ENCODE measurements at regions not wholly inside any gene's neighbourhood (a gene's known extent, or its start where the extent isn't known, plus 50 kb on each side); places are given as distances from the start of the nearest gene placed in this dataset.
A peak's percentile ranks its signal among the peaks of the same experiment; 100 is the strongest.
"Not testable (repeated sequence)": the region's sequence is repeated elsewhere in the genome, so short reads cannot be mapped to it uniquely, and the experiment has no call there.

GRCh38 chr5:17129093-17129849, 88.2 kb upstream of the BASP1 start:
- DNase-seq: no peak

GRCh38 chr5:17130302-17130701, 87.1 kb upstream of the BASP1 start:
- not testable (repeated sequence) for DNase-seq

- DNase-seq: peak in 1 of 2 donors; percentile 84
Observed at GRCh38 chr5:17132444-17133083, 84.9 kb upstream of the BASP1 start.

GRCh38 chr5:17135050-17135449, 82.4 kb upstream of the BASP1 start:
- DNase-seq: no peak

GRCh38 chr5:17143335-17143734, 74.1 kb upstream of the BASP1 start:
- DNase-seq: no peak

GRCh38 chr5:17146280-17146841, 71.1 kb upstream of the BASP1 start:
- no peak for DNase-seq

GRCh38 chr5:17147170-17147569, 70.3 kb upstream of the BASP1 start:
- DNase-seq: no peak

- DNase-seq: no peak
Observed at GRCh38 chr5:17147617-17148016, 69.8 kb upstream of the BASP1 start.

GRCh38 chr5:17148481-17148880, 69.0 kb upstream of the BASP1 start:
- DNase-seq: no peak

GRCh38 chr5:17149786-17150185, 67.6 kb upstream of the BASP1 start:
- no peak for DNase-seq

GRCh38 chr5:17150531-17150930, 66.9 kb upstream of the BASP1 start:
- DNase-seq: no peak

GRCh38 chr5:17151686-17152085, 65.7 kb upstream of the BASP1 start:
- no peak for DNase-seq

GRCh38 chr5:17154211-17154996, 63.0 kb upstream of the BASP1 start:
- DNase-seq: peak; percentile 32 to 37

- DNase-seq: no peak
Observed at GRCh38 chr5:17156463-17156862, 61.0 kb upstream of the BASP1 start.

GRCh38 chr5:17157294-17157693, 60.1 kb upstream of the BASP1 start:
- DNase-seq: no peak

- peak in 1 of 2 donors; percentile 7 for DNase-seq
Observed at GRCh38 chr5:17157916-17158529, 59.4 kb upstream of the BASP1 start.

GRCh38 chr5:17160756-17161040, 56.7 kb upstream of the BASP1 start:
- DNase-seq: no peak

- DNase-seq: no peak
Observed at GRCh38 chr5:17161662-17162061, 55.8 kb upstream of the BASP1 start.

GRCh38 chr5:17163221-17163620, 54.2 kb upstream of the BASP1 start:
- DNase-seq: no peak

- no peak for DNase-seq
Observed at GRCh38 chr5:17167171-17167891, 50.1 kb upstream of the BASP1 start.
